Endothelial cell of umbilical vein (primary cell): ENCODE measurements at regions not wholly inside any gene's neighbourhood (a gene's known extent, or its start where the extent isn't known, plus 50 kb on each side); places are given as distances from the start of the nearest gene placed in this dataset.

Source experiments
- BruUV-seq: library from RNA; stranded (reverse); fragments of 400-500 nt; replicated peaks from 2 replicates; lab custom pipeline; 2021; lab: Mats Ljungman, UMichigan
- CTCF ChIA-PET: fragments of 300-600, 350-600 bp; sonication (Branson Sonifier 250); formaldehyde crosslinking; loops from one replicate; lab custom pipeline; 2021; ENCODE audit warnings: antibody characterized with exemption, inconsistent platforms; lab: Charles Lee
- POLR2A ChIA-PET: fragments of 300-600, 350-600 bp; sonication (Branson Sonifier 250); formaldehyde crosslinking; loops from one replicate; lab custom pipeline; 2021; ENCODE audit warnings: antibody characterized with exemption, inconsistent platforms; lab: Charles Lee
- DNase-seq: peaks from one replicate; pipeline ENCODE4 v3.0.0-alpha.2; 2011; ENCODE audit warnings: low read depth, low spot score
- FAIRE-seq: peaks from 2 replicates; lab custom pipeline; 2011; peaks lifted over from hg19 to GRCh38; lab: Jason Lieb, UNC
- H2AFZ ChIP-seq: 2 replicates; pipeline ENCODE4 v1.6.0; 2012; ENCODE audit warnings: low read depth, low read length, control low read depth, inconsistent platforms
- H3K27ac ChIP-seq: 2 replicates; pipeline ENCODE4 v1.5.1; 2011; ENCODE audit warnings: low read depth, mild to moderate bottlenecking, control low read depth, low read length, moderate library complexity; ENCODE audit not compliant: insufficient read depth
- H3K27me3 ChIP-seq, 2 experiments: 2 replicates each; pipeline versions ENCODE4 v1.6.0 to v1.6.1; 2011; ENCODE audit warnings: low read length in 2 of 2, mixed read lengths in 1 of 2; ENCODE audit not compliant: control insufficient read depth in 2 of 2, insufficient read depth in 2 of 2
- H3K36me3 ChIP-seq, 2 experiments: 2 replicates in 1 of 2; 3 replicates in 1 of 2; pipeline ENCODE4 v1.5.1; 2011; ENCODE audit warnings: low read length in 2 of 2, mild to moderate bottlenecking in 1 of 2, moderate library complexity in 1 of 2; ENCODE audit not compliant: control insufficient read depth in 2 of 2, insufficient read depth in 2 of 2; ENCODE audit errors: extremely low read depth in 1 of 2
- H3K4me1 ChIP-seq: 3 replicates; pipeline ENCODE4 v1.5.1; 2011; ENCODE audit warnings: mild to moderate bottlenecking, low read length; ENCODE audit not compliant: control insufficient read depth, insufficient read depth; ENCODE audit errors: extremely low read depth
- H3K4me2 ChIP-seq: 2 replicates; pipeline ENCODE4 v1.6.1; 2011; ENCODE audit warnings: low read length, control low read depth, mixed read lengths; ENCODE audit not compliant: insufficient read depth
- H3K4me3 ChIP-seq, 3 experiments: fragments of 200-600 bp in 1 of 3; sonication (generic), shearing (Covaris generic) in 1 of 3; replicated peaks in 1 of 3; 2 replicates each; pipeline ENCODE4 v1.5.1; 2011 to 2016; ENCODE audit warnings: control low read depth in 3 of 3, low read length in 3 of 3, mild to moderate bottlenecking in 2 of 3, inconsistent platforms in 1 of 3, low read depth in 1 of 3, moderate library complexity in 1 of 3; ENCODE audit not compliant: insufficient read depth in 1 of 3
- H3K79me2 ChIP-seq: 2 replicates; pipeline ENCODE4 v1.6.0; 2012; ENCODE audit warnings: low read length, inconsistent platforms; ENCODE audit not compliant: control insufficient read depth, insufficient read depth
- H3K9ac ChIP-seq: replicated peaks from 2 replicates; pipeline ENCODE3; 2011; ENCODE audit warnings: low read length, control low read depth; ENCODE audit not compliant: insufficient read depth; ENCODE audit errors: extremely low read depth
- H3K9me1 ChIP-seq: replicated peaks from 3 replicates; pipeline ENCODE4 v1.6.0; 2011; ENCODE audit warnings: mild to moderate bottlenecking, low read length; ENCODE audit not compliant: control insufficient read depth, insufficient read depth; ENCODE audit errors: extremely low read depth
- H3K9me3 ChIP-seq: replicated peaks from 2 replicates; pipeline ENCODE4 v1.5.1; 2012; ENCODE audit warnings: low read length, inconsistent platforms; ENCODE audit not compliant: control insufficient read depth, insufficient read depth
- H4K20me1 ChIP-seq: replicated peaks from 2 replicates; pipeline ENCODE3; 2011; ENCODE audit warnings: mild to moderate bottlenecking, low read length; ENCODE audit not compliant: control insufficient read depth, insufficient read depth; ENCODE audit errors: extremely low read depth
- EZH2 ChIP-seq: IDR thresholded peaks from 2 replicates; pipeline ENCODE4 v1.6.1; 2012; ENCODE audit warnings: borderline replicate concordance, low read depth, mild to moderate bottlenecking, moderate library complexity, low read length, inconsistent platforms; ENCODE audit not compliant: severe bottlenecking
- FOS ChIP-seq: IDR thresholded peaks from 2 replicates; pipeline ENCODE4 v1.6.1; 2011; ENCODE audit warnings: mild to moderate bottlenecking, low read length, moderate library complexity, borderline replicate concordance; ENCODE audit not compliant: insufficient read depth
- GATA2 ChIP-seq: IDR thresholded peaks from 2 replicates; pipeline ENCODE4 v1.7.0; 2011; ENCODE audit warnings: low read depth, mild to moderate bottlenecking, moderate library complexity, mixed read lengths, low read length; ENCODE audit not compliant: insufficient read length, insufficient read depth
- JUN ChIP-seq: IDR thresholded peaks from 2 replicates; pipeline ENCODE4 v1.6.1; 2011; ENCODE audit warnings: borderline replicate concordance, low read depth; ENCODE audit not compliant: insufficient read length, insufficient read depth
- MYC ChIP-seq: IDR thresholded peaks from one replicate; pipeline ENCODE4 v1.6.1; 2011; ENCODE audit warnings: mild to moderate bottlenecking, low read depth, low read length
- POLR2A ChIP-seq: IDR thresholded peaks from 2 replicates; pipeline ENCODE4 v1.6.1; 2012; ENCODE audit warnings: low read depth, mild to moderate bottlenecking, control low read depth, low read length
- POLR2AphosphoS5 ChIP-seq: IDR thresholded peaks from 2 replicates; pipeline ENCODE4 v1.6.1; 2012; ENCODE audit warnings: low read depth, mild to moderate bottlenecking, control low read depth, low read length, moderate library complexity; ENCODE audit not compliant: insufficient read depth
- dilution Hi-C: fragments of 300-500 bp; cut with MboI; formaldehyde crosslinking; loops from one replicate; pipeline ENCODE4 v1.15.0; 2019; ENCODE audit warnings: low sequenced_read_pairs; ENCODE audit not compliant: extremely low pct_ligation_motif_present
- intact Hi-C: fragments of 100-400 bp; cut with micrococcal nuclease; formaldehyde crosslinking; loops from one replicate; pipeline ENCODE4 v1.10.0; 2022
- TF ChIP-seq, protein P1 (sequence below): IDR thresholded peaks from 2 replicates; pipeline ENCODE4 v1.6.1; 2011; ENCODE audit not compliant: insufficient read depth, insufficient read length
- TF ChIP-seq, protein P2 (sequence below), 2 donors: IDR thresholded peaks; 1 replicate in 1 of 2; 2 replicates in 1 of 2; pipeline ENCODE4 v1.5.1; 2011; ENCODE audit warnings: low read length in 2 of 2, mild to moderate bottlenecking in 2 of 2, moderate library complexity in 2 of 2, control low read depth in 1 of 2, inconsistent platforms in 1 of 2, low read depth in 1 of 2; ENCODE audit not compliant: insufficient read depth in 1 of 2; ENCODE audit errors: extremely low read depth in 1 of 2

- Histone ChIP-seq H3K4me2 (no peak overlapping the region), H3K27ac (no peak overlapping the region), H3K9me1 (no peaks in the 10 kb centered on the region), H3K4me1 (peaks cover 4% of the 10 kb centered on the region), H2AFZ (no peak overlapping the region), H3K9me3 (no peaks in the 10 kb centered on the region), H3K27me3 (no peaks in the 10 kb centered on the region), H3K36me3 (no peaks in the 10 kb centered on the region), H3K4me3 (no peak overlapping the region), H4K20me1 (no peaks in the 10 kb centered on the region), H3K79me2 (no peaks in the 10 kb centered on the region), H3K9ac (no peak overlapping the region)
- DNase-seq (no peak), FAIRE-seq (no peak)
- intact Hi-C loops = no loop called here
- CTCF ChIA-PET = no interaction called here
- dilution Hi-C loops = no loop called here
- TF ChIP-seq EZH2 = no peak
- no peak for TF ChIP-seq POLR2AphosphoS5
- no peak for TF ChIP-seq POLR2A
- TF ChIP-seq, protein P1, sequence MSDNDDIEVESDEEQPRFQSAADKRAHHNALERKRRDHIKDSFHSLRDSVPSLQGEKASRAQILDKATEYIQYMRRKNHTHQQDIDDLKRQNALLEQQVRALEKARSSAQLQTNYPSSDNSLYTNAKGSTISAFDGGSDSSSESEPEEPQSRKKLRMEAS = no peak
- no peak for TF ChIP-seq FOS
- no peak for TF ChIP-seq JUN
- TF ChIP-seq MYC = no peak
- TF ChIP-seq, protein P2, sequence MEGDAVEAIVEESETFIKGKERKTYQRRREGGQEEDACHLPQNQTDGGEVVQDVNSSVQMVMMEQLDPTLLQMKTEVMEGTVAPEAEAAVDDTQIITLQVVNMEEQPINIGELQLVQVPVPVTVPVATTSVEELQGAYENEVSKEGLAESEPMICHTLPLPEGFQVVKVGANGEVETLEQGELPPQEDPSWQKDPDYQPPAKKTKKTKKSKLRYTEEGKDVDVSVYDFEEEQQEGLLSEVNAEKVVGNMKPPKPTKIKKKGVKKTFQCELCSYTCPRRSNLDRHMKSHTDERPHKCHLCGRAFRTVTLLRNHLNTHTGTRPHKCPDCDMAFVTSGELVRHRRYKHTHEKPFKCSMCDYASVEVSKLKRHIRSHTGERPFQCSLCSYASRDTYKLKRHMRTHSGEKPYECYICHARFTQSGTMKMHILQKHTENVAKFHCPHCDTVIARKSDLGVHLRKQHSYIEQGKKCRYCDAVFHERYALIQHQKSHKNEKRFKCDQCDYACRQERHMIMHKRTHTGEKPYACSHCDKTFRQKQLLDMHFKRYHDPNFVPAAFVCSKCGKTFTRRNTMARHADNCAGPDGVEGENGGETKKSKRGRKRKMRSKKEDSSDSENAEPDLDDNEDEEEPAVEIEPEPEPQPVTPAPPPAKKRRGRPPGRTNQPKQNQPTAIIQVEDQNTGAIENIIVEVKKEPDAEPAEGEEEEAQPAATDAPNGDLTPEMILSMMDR (IDR thresholded peaks at IDR 0.05; ENCODE audit: extremely low read depth in 1 of 2, insufficient read depth in 1 of 2, low read depth in 1 of 2, low read length in 2 of 2) = no peak
- TF ChIP-seq GATA2 = no peak
- BruUV-seq = no TSS peak
- POLR2A ChIA-PET = no interaction called here
Observed at GRCh38 chr7:46833197-46833596, 748.7 kb downstream of the TNS3 start.
